ENCODE measurements at regions not wholly inside any gene's neighbourhood (a gene's known extent, or its start where the extent isn't known, plus 50 kb on each side); places are given as distances from the start of the nearest gene placed in this dataset.
"Not testable (repeated sequence)": the region's sequence is repeated elsewhere in the genome, so short reads cannot be mapped to it uniquely, and the experiment has no call there.

DNA sequence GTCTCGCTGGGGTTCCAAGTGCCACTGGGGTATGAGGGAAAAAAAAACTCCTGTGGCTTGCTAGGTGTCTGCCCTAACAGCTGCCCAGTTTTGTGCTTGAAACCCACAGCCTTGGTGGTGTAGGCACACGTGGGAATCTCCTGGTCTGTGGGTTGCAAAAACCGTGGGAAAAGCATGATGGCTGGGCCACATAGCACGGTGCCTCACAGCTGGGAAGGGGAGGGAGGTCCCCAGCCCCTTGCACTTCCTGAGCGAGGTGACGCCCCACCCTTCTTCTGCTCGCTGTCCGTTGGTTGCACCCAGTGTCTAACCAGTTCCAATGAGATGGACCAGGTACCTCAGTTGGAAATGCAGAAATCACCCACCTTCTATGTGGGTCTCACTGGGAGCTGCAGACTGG is 144.3 kb downstream of the KBTBD8 start:
- TF ChIP-seq, protein P1, sequence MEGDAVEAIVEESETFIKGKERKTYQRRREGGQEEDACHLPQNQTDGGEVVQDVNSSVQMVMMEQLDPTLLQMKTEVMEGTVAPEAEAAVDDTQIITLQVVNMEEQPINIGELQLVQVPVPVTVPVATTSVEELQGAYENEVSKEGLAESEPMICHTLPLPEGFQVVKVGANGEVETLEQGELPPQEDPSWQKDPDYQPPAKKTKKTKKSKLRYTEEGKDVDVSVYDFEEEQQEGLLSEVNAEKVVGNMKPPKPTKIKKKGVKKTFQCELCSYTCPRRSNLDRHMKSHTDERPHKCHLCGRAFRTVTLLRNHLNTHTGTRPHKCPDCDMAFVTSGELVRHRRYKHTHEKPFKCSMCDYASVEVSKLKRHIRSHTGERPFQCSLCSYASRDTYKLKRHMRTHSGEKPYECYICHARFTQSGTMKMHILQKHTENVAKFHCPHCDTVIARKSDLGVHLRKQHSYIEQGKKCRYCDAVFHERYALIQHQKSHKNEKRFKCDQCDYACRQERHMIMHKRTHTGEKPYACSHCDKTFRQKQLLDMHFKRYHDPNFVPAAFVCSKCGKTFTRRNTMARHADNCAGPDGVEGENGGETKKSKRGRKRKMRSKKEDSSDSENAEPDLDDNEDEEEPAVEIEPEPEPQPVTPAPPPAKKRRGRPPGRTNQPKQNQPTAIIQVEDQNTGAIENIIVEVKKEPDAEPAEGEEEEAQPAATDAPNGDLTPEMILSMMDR (IDR thresholded peaks at IDR 0.05) = no peak
- DNase-seq (ENCODE audit: low spot score) = no peak
- Histone ChIP-seq H3K4me3 (no peak overlapping the region), H3K27ac (no peak overlapping the region)

DNA sequence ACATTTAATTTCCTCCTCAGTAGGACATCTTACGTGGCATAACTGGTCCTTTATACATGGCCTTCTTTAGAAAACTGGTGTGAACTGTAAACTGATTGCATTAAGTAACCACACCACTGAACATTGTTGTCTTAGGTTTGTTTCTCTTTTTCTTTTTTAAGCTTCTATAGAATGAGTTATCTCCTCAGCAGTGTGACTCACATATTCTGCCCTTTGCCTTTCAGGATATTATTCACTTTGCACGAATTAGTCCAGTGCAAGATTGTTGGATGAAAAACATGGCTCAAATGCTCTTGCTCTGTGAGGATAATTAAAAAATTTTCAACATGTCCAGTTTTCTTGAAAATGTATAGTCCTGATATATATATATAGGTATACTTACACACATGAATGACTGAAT is 147.6 kb downstream of the KBTBD8 start:
- H3K27ac ChIP-seq = no peak overlapping the region
- TF ChIP-seq, protein P1 (IDR thresholded peaks at IDR 0.05) = no peak
- DNase-seq (ENCODE audit: low spot score) = no peak
- no peak overlapping the region for H3K4me3 ChIP-seq

DNA sequence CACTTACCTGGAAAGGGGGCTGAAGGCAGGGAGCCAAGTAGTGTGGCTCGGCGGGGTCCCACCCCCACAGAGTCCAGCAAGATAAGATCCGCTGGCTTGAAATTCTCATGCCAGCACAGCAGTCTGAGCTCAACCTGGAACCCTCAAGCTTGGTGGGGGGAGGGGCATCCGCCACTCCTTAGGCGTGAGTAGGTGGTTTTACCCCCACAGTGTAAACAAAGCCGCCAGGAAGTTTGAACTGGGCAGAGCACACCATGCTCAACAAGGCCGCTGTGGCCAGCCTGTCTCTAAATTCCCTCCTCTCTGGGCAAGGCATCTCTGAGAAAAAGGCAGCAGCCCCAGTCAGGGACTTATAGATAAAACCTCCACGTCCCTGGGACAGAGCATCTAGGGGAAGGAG is 156.3 kb downstream of the KBTBD8 start:
- TF ChIP-seq, protein P1 (IDR thresholded peaks at IDR 0.05) = no peak
- DNase-seq (ENCODE audit: low spot score) = no peak
- Histone ChIP-seq H3K4me3 (no peak overlapping the region), H3K27ac (no peak overlapping the region)

DNA sequence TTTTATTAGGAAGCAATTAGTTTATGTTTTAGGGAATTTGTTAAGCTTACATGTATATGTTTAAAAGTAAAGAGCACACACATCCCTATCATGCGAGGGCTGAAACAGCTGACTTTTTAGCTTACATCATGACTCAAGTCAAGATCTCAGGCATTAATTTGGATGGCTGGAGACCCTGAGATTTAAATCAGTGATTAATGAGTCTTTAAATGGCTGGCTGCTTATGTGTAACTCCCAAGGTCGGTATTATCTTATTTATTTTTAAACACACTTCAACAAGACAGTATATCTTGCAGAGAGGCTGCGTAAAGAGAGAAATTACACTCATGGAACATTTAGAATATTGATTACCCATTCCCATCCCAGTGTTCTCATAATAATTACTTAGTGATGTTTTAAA is 169.4 kb downstream of the KBTBD8 start:
- DNase-seq (ENCODE audit: low spot score) = no peak

DNA sequence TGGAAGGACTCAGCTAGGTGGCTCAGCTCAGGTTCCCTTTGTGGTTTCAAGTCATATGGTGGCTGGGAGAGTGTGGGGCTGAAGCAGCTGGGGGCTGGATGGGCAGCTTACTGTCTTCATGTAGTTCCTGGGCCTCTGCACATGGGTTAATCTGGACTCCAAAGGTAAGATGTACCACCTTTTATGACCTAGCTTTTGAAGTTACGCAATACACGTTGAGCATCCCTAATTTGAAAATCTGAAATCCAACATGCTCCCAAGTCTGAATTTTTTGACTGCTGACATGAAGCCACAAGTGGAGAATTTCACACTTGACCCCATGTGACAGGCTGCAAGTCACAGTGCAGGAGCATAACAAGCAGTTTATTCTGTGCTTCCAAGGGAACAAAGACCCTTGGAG is 173.7 kb downstream of the KBTBD8 start:
- TF ChIP-seq, protein P1 (IDR thresholded peaks at IDR 0.05) = no peak
- DNase-seq (ENCODE audit: low spot score) = no peak
- Histone ChIP-seq H3K27ac (no peak overlapping the region), H3K4me3 (no peak overlapping the region)

More for the DNA sequence above, 169.4 kb downstream of the KBTBD8 start:
- Histone ChIP-seq H3K4me3 (no peak overlapping the region), H3K27ac (no peak overlapping the region)
- TF ChIP-seq, protein P1 (IDR thresholded peaks at IDR 0.05) = no peak

DNA sequence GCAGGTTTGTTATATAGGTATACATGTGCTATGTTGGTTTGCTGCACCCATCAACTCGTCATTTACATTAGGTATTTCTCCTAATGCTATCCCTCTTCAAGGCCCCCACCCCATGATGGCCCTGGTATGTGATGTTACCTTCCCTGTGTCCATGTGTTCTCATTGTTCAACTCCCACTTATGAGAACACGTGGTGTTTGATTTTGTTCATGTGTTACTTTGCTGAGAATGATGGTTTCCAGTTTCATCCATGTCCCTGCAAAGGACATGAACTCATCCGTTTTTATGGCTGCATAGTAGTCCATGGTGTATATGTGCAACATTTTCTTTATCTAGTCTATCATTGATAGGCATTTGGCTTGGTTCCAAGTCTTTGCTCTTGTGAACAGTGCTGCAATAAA is 175.0 kb downstream of the KBTBD8 start:
- H3K4me3 ChIP-seq; H3K27ac ChIP-seq; DNase-seq (ENCODE audit: low spot score): not testable (repeated sequence)

DNA sequence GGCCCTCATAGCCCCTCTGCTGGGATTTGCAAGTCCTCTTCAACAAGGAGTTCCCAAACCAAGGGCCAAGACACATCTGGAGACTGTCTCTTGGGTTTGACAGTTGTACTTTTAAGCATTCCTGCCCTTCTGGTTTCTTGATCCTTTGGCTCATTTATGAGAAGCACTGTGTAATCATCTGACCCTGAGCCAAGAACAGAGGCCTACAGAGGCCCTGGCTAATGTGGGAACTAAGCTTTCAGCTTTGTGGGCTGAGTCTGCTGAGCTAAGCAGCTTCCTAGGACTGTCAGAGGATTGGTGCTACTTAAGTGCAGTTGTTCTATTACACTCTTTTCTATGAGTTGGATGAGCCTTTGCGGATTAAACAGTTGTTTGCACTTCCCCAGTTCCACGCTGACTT is 178.3 kb downstream of the KBTBD8 start:
- Histone ChIP-seq H3K27ac (no peak overlapping the region), H3K4me3 (no peak overlapping the region)
- DNase-seq (ENCODE audit: low spot score) = no peak
- TF ChIP-seq, protein P1 (IDR thresholded peaks at IDR 0.05) = no peak

DNA sequence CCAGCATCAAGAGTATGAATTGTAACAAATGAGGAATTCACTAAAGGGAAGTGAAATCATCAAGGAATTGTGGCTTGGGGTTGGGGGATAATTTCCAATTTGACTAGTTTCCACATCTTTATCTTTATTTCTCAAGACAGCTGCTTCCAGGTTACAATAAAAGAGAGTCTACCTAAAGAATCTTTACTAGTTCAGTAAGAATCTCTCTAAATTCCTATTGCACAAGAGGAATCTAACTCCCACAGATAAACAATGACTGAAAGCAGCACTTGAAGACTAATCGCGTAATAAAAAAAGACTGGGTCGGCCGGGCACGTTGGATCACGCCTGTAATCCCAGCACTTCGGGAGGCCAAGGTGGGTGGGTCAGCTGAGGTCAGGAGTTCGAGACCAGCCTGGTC is 194.4 kb downstream of the KBTBD8 start:
- Histone ChIP-seq H3K4me3 (no peak overlapping the region), H3K27ac (no peak overlapping the region)
- TF ChIP-seq, protein P1 (IDR thresholded peaks at IDR 0.05) = no peak
- DNase-seq (ENCODE audit: low spot score) = no peak
